DLD1 (cell line): ENCODE measurements at regions not wholly inside any gene's neighbourhood (a gene's known extent, or its start where the extent isn't known, plus 50 kb on each side); places are given as distances from the start of the nearest gene placed in this dataset.
"Not testable (repeated sequence)": the region's sequence is repeated elsewhere in the genome, so short reads cannot be mapped to it uniquely, and the experiment has no call there.

ENCODE experiments used
- in situ Hi-C: cut with HindIII; loops from 2 replicates; pipeline ENCODE4 v1.10.0; 2017; ENCODE audit warnings: low sequenced_read_pairs

DNA sequence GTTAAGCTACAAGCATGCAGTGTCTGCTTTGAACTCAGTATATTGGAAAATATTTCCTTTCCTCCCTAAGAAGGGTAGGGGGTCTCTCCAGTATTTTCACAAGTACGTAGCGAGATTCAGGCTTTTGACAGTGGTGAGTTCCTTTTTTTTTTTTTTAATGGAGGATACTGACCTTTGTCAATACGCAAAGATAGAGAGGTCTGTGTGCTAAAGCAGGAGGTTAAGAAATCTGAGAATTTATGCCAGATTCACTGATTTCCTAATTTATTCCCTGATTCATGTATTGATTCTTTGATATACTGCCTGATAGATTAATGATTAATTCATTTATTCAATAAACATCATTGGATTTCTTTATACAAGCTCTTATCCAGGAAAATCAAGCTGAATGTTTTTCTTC is 106.7 kb upstream of the CADM1 start:
- in situ Hi-C loops = no loop called here

DNA sequence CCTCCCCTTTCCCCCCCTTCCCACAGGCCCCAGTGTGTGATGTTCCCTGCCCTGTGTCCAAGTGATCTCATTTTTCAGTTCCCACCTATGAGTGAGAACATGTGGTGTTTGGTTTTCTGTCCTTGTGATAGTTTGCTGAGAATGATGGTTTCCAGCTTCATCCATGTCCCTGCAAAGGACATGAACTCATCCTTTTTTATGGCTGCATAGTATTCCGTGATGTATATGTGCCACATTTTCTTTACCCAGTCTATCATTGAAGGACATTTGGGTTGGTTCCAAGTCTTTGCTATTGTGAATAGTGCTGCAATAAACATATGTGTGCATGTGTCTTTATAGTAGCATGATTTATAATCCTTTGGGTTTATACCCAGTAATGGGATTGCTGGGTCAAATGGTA is 106.0 kb upstream of the CADM1 start:
- in situ Hi-C loops = not testable (repeated sequence)

DNA sequence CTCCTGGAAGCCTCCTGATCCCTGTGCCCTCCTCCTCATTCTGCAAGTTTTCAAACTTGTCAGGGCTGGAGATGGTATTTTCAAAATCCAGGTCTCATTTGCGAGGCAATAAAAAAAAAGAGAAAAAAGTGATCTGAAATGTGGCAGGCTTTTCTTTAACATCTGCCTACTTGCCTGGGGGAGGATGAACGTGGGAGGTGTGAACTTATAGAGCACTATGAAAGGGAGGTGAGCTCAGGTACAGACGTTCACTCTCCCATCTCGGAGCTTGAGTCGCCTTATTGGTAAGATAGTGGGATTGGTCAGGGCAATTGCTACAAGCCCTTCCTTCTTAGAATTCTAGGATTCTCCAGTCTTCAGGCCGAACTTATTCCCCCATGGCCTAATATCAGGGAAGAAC is 104.8 kb upstream of the CADM1 start:
- in situ Hi-C loops = no loop called here

DNA sequence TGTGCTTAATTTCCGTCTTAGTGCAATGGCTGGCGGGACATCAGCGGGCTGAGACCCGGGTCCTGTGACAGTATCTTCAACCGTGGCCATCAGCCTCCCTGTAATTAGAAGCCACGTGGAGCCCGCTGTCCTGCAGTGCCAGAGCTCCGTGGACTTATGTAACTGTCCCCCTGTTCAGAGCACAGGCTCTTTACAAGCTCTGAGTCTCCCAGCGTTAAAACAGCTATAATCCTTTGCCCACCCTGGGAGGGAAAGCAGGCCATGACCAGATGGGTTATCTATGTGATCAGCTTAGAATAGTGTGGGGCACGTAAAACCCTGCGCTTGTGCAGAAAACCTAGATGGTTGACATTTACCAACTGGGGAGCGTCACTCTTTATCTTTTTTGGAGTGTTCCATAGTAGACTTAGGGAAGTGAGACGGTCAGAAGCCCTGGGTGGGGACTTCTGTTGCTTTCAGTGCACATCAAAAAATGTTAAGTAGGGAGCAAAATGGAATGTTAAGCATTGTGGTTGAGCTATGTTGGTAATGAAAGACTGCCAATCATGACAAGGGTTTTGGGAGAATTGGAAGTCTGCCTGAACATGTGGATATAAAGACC is 103.5 kb upstream of the CADM1 start:
- in situ Hi-C loops = no loop called here

DNA sequence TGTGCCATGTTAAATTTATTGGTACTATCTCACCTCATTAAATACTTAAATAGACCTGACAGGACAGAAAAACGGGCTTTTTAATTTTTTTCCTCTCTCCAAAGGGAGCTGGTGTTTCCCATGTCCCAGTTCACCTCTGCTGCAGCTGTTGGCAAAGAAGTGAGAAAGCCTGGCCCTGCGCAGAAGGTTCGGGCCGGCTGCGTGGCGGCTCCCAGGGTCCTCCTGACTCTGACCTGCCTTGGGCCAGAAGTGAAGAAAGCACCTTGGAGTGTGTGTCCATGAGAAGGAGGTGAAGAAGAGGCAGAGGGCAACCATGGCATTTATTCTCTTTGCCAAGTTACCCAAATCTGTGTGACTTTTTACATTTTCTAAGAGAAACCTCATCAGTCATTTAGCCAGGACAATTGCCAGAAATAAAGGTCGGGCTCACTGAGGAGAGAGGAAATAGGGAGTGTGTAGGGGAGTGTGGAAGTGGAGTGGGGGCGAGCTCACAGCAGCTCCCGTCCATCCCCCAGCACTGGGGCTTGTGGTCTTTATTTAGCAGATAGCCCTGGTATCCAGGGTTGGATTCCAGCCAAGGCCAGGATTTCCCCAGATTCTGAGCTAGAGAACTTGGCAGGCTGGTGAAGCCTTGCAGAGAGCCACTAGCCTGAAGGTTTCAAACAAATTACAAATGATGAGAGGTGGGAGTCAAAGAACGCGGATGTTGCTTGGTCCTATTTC is 102.4 kb upstream of the CADM1 start:
- in situ Hi-C loops = no loop called here

DNA sequence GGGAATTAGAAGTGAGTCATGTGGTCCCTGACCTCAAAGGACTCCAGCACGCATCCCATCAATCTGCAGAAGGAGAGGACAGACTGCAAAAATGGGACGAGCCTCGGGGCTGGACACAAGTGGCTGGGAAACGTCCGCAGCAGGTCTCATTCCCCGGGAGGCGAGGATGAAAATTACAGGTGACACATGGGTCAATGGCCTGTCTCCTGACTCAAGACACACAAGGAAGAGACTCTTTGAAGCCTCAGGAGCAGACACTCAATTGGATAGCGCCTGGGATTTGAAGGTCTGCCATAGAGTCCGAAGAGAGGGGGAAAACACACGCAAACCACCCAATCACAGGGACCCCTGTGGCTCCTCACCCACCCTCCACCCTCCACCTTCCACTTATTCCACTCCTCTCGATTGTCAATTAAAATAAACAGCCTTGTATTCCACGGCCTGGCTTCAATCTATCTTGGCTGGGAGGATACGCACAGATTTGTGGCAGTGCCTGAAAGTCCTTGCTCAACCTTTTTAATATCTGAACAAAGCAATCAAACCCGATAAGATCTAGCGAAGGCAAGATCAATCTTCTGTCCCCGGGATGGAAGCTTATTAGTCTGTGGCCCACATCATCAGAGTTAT is 101.8 kb upstream of the CADM1 start:
- in situ Hi-C loops = no loop called here

DNA sequence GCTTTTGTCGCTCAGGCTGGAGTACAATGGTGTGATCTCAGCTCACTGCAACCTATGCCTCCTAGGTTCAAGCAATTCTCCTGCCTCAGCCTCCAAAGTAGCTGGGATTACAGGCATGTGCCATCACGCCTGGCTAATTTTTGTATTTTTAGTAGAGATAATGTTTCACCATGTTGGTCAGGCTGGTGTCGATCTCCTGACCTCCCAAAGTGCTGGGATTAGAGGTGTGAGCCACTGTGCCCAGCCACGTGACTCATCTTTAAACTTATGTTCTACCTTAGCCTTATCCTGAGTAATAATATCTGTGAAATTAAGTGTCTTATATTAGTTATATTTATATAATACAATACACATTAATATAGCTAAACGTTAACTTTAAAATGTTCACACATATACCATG is 101.2 kb upstream of the CADM1 start:
- in situ Hi-C loops = not testable (repeated sequence)

DNA sequence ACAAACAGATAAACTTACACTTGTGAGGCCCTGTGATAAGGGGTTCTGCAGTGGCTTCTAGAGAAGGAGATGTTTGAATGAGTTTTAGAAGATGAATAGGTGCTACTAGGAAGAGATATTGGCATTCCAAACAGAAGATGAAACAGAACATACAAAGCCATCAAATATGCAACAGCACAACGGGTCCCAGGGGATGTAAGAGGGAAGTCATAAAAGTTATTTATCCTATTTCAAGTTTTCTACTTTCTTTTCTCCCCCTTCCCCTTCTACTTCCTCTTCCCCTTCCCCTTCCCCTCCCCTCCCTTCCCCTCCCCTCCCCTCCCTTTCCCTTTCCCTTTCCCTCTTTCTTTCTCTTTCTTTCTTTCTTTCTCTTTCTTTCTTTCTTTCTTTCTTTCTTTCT is 94.9 kb upstream of the CADM1 start:
- in situ Hi-C loops = no loop called here

DNA sequence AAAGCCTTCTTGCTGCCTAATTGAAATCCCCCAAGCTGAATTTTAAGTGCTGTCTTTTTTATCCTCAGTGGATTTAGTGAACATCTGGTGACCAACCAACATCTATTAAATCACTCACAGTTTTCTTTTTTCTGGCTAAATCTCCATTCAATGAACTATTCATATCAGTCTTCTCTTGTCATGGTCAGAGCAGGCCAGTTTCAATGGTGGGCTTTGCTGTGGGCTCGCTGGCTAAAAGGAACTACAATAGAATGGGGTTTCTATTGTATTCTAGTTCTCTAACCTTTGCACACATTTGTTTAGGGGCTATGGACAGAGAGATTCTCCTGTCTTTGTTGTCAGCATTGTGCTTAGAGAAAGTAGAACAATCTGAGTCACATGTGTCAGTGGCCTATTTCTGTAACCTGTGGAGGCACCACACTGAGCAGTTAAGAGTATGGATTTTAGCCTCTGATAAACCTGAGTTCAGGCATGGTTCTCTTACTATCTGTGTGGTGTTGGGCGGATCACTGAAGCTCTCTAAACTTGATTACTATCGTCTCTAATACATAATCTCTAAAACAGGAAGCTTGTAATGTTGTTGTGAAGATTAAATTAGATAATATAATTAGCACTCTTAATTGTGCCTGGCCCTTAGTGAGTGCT is 94.2 kb upstream of the CADM1 start:
- in situ Hi-C loops = no loop called here

DNA sequence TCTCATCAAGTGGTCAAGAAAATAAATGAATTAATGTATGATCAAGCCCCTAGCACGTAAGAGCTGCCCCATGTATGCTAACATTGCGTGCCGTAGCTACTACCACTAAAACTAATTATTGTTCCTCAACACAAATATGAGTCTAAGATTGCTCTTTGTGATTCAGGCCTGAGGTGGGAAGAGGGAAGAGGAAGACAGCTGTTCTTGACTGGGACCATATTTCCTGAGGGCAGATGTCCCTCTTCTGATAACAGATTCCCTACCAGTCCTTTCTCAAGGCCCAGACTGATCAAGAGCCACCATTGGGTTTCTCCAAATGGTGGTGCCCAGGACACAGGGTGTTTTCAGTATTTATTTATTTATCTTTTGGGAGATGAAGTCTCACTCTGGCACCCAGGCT is 87.2 kb upstream of the CADM1 start:
- in situ Hi-C loops = no loop called here

DNA sequence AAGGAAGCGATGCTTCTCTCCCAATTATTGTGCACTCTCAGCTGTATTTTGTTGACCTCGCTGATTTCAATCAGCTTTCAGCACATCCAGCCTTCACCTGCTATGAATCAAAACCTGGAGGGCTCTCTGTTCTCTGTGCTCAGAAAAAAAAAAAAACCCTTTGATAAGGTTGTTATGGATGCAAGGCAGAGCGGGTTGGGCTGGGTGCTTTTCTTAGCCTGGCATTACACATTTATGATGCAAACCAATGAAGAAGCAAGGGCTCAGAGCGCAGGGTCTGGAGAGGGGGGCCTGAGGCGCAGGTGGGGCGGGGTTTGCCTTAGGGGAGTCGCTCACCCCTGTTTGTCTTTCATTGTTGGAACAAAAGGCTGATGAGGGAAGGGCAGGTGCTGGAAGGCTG is 86.0 kb upstream of the CADM1 start:
- in situ Hi-C loops = no loop called here

DNA sequence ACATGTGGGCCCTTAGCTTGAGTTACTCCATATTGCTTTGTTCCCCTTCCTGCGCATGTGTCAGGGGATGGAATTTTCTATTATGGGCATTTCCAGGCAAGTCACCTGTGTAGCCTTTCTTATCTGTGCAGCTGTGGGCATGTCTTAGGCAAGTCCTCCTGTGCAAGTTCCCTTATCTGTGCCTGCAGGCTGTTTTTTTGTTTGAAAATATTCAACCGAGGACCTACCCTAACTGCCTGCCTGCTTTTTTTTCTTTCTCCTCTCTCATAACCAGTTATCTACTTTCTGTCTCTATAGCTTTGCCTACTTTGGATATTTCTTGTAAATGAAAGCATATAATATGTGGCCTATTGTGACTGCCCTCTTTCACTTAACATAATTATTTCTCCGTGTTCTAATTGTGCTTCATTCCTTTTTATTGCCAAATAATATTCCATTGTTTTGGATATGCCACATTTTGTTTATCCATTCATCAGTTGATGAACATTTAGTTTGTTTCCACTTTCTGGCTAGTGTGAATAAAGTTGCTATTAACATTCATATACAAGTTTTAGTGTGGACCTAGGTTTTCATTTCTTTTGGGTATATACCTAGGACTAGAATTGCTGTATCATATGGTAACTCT is 83.6 kb upstream of the CADM1 start:
- in situ Hi-C loops = no loop called here

DNA sequence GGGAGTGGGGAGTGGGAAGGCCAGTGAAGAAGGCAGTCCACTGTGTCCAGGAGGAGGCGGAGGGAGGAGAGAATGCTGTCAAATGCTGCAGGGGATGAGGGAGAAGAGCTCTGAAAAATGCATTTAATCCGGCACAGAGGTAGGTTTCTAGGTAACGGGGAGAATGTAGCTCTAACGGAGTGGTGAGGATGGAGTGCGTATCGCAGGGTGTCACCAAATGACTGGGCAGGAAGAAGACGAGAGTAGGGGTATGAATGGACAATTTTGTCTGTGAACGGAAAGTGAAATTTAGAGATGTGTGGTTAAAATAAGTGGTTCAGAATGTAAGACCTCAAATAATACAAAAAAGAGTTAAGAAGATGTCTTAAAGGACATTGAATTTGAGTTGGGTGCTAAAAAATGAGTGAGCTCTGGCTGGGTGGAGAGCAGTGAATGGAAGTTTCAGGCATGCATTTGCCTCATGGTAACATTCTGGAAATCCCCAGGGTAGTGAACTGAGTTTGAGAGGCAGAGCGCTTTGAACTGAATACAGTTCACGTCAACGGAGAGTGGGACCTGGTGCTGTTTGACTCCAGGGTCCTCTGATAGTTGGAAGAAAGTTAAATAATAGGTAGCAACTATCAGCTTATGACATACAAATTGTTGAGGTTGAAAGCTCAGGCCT is 81.3 kb upstream of the CADM1 start:
- in situ Hi-C loops = no loop called here

DNA sequence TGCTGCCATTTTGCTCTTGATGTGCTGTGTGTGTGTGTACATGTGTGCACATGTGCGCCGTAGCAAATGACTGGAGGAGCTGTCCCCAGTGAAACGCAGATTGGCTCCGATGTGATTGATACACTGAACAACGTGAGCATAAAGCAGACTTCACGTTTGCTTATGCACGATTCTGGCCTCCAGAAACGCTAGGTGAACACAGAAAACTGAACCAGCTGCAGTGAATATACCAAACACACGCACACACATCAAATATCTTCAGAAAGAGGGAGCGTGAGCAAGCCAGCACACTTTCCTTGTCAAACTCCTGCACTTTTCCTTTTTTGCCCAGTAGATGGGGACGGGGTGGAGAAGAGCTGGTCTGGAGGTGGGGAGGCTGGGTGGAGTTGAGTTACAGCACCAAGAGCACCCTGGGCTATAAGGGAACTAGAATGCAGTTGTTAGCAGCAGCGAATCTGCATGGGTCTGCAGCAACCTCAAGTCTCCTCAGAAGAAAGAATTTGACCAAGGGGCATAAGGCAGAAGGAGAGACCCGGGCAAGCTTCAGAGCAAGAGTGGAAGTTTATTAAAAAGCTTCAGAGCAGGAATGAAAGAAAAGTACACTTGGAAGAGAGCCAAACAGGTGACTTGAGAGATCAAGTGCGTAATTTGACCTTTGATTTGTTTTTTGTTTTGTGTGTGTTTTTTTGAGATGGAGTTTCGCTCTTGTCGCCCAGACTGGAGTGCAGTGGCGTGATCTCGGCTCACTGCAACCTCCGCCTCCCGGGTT is 77.8 kb upstream of the CADM1 start:
- in situ Hi-C loops = no loop called here

DNA sequence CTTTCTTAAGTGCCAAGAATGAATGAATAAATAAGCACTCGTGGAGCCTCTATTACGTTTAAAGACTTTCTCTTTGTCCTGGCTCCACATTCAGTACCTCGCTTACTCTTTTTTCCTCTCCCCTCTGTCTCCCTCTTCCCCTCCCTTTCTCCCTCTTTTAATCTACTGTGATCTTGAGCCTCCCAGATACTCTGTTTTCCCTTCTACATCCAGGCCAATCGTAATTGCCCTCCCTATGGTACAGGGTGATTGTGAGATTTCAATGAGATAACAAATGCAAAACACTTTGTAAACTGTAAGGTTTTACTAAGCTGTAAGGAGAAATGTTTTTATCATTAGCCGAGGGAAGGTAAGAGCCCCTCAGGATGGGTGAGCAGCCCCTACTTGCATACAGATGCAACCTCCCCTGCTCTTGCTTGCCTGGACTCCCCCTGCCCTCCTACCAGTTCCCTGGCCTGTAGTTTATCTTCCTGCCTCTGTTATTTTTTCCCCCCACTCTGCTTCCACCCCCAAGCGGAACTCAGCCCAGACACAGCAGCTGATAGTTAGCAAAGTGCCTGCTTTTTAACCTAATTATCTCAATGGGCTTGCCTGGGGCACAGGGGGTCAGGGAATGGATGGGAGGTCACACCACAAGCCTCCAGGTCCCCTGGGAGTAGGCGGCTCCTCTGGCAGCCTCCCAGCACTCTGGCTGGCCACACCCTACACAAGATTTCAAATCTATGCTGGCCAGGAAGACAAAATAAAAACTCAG is 76.9 kb upstream of the CADM1 start:
- in situ Hi-C loops = no loop called here

DNA sequence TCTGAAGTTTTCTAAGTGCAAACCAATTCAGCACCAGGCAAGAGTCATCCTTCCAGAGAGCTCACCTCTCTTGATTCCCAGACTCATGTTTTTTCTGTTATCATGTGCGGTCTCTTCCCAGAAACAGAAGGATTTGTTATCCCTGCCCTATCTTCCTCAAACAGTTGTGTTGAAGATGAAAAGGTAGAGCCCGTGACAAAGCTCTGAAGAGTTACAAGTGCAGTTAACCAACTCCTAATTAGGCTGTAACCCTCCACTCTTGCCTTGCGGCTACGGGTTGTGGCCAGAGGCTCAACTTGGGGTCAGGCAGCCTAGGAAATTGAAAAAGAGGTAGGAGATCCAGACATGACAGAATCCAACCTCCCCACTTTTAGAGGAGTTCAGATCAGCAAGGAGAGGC is 76.2 kb upstream of the CADM1 start:
- in situ Hi-C loops = no loop called here

DNA sequence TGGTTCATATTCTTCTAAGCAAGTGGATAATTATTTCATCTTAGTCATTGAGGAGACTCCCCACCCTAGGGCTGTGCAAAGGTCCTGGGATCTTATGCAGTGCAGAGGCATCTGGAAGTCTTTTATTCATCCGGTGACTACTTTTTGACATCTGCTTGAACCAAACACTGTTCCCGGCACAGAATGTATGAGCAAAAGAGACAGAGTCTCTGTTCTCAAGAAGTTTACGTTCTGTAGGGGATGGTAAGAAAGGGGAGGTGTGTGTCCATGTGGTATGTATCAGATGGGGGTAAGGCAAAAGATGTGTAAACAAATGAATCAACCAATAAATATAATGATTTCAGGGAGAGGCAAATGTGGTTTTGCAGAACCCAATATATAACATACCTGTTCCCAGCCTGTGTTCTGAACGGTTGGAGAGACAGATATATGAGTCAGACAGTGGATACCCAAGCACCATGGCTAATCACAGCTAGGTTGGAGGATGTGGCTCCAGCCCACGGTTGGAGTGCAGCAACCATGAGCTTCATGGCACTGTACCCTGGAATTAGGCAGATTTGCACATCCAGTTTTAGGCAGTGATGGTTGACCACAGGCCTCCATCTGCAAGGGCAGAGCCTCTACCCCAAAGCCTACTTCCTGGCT is 75.1 kb upstream of the CADM1 start:
- in situ Hi-C loops = no loop called here

DNA sequence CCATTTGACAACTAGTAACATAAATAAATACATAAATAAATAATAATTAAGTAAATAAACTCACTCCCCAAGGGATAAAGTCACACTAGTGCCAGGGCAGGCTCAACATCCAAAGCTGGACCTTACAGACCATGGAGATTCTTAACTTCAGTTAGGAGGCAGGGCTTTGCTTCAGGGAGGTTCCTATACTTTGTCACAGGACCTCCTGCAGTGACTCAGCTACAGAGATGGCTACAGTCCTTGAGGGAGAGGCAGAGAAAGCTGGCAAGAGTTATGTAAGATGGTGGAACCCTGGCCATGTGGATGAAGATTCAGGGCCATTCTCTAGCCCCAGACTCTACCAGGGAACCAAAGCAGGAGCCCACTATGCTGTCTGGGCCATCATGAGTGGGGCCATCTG is 74.1 kb upstream of the CADM1 start:
- in situ Hi-C loops = no loop called here

DNA sequence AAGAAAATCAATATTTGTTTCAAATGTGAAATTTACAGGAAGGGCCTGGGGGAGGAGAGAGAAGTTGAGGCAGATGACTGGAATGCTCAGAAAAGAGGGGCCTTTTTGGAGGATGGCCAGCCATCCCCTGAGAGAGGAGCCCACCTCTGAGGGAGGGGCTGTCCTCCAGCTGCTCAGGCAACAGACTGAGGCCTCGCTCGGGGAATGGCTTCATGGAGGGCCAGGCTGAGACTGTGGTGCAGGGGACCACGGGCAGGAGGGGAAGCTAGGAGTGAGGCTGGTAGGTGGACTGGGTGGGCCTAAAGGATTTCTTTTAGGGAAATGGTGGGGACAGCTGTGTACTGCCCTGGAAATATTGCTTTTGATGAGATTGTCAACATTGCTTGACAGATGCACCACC is 73.5 kb upstream of the CADM1 start:
- in situ Hi-C loops = no loop called here
